ENCODE measurements at regions not wholly inside any gene's neighbourhood (a gene's known extent, or its start where the extent isn't known, plus 50 kb on each side); places are given as distances from the start of the nearest gene placed in this dataset.

DNA sequence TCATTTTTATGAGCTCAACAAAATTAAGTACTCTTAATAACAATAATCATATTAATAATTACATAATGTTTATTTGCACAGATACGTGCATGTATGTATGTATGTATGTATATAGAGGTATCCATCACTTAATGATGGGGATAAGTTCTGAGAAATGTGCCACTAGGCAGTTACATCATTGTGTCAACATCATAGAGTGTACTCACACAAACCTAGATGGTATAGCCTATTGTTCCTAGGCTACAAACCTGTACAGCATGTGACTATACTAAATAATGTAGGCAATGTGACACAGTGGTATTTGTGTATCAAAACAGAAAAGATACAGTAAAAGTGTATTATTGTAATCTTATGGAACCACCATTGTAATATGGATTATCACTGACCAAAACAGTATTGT lies 874.7 kb upstream of the GBE1 start:
- no CpG with 5 or more reads among the region's 1 CpG for WGBS (ENCODE audit: extremely low coverage, insufficient coverage, insufficient read length)
- Histone ChIP-seq H3K4me3 (ENCODE audit: low read depth, low read length) (no peak overlapping the region), H3K9me3 (ENCODE audit: insufficient read depth, low read depth, low read length) (peaks cover 2% of the 10 kb centered on the region), H3K9ac (ENCODE audit: low read length) (no peak overlapping the region), H3K27ac (ENCODE audit: low read depth, low read length) (no peak overlapping the region), H2AK5ac (ENCODE audit: low read length) (no peak overlapping the region), H3K79me2 (ENCODE audit: control insufficient read depth, insufficient read depth, low read length, poor library complexity) (no peaks in the 10 kb centered on the region), H3K27me3 (ENCODE audit: insufficient read depth, low read length) (no peaks in the 10 kb centered on the region), H2BK5ac (ENCODE audit: low read depth, low read length, poor library complexity) (no peak overlapping the region), H2BK12ac (ENCODE audit: low read length) (no peak overlapping the region), H3K79me1 (ENCODE audit: low read length) (no peaks in the 10 kb centered on the region), H3K4ac (ENCODE audit: low read depth, low read length) (no peak overlapping the region), H3K14ac (ENCODE audit: low read length) (no peak overlapping the region), H3K18ac (ENCODE audit: low read length) (no peak overlapping the region), H3K23ac (ENCODE audit: low read length) (no peak overlapping the region), H4K8ac (ENCODE audit: low read depth, low read length) (no peak overlapping the region), H4K12ac (ENCODE audit: low read depth, low read length) (no peak overlapping the region), H2AFZ (ENCODE audit: insufficient read depth, low read length, poor library complexity) (no peak overlapping the region), H3K4me1 (ENCODE audit: control insufficient read depth in 1 of 2, insufficient read depth in 2 of 2, low read length in 2 of 2) (no peaks in the 10 kb centered on the region), H4K91ac (ENCODE audit: low read depth, low read length) (no peak overlapping the region), H2BK120ac (ENCODE audit: insufficient read depth, low read length, poor library complexity) (no peak overlapping the region), H3K36me3 (ENCODE audit: control insufficient read depth in 1 of 2, insufficient read depth in 2 of 2, low read length in 2 of 2) (no peaks in the 10 kb centered on the region), H3K4me2 (ENCODE audit: low read length) (no peak overlapping the region)
- DNase-seq, result no peak

DNA sequence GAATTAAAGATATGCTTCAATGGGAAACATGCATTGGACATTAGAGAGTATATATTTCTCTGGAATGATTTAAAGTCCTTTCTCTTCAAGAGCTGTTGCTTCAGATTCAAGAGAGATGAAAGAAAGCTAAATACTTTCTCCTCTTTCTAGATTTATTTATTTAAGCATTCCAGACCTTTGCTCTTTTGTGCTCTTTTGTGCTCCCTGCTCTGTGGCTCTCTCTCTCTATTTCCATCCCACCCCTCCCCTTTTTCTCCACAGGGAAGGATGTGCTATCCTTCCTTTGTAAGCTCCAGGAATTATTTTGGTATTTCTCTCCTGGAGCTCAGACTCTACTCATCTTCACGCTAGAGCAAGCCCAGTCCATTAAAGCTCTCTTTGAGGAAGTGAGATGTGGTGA lies 871.9 kb upstream of the GBE1 start:
- no peak overlapping the region for H2BK5ac ChIP-seq (ENCODE audit: low read depth, low read length, poor library complexity)
- H2AK5ac ChIP-seq (ENCODE audit: low read length), result no peak overlapping the region
- H3K4me2 ChIP-seq (ENCODE audit: low read length), result no peak overlapping the region
- no peaks in the 10 kb centered on the region for H3K79me2 ChIP-seq (ENCODE audit: control insufficient read depth, insufficient read depth, low read length, poor library complexity)
- H3K36me3 ChIP-seq (ENCODE audit: control insufficient read depth in 1 of 2, insufficient read depth in 2 of 2, low read length in 2 of 2), result no peaks in the 10 kb centered on the region
- H3K23ac ChIP-seq (ENCODE audit: low read length), result no peak overlapping the region
- no peaks in the 10 kb centered on the region for H3K79me1 ChIP-seq (ENCODE audit: low read length)
- H2BK120ac ChIP-seq (ENCODE audit: insufficient read depth, low read length, poor library complexity), result no peak overlapping the region
- H3K9ac ChIP-seq (ENCODE audit: low read length), result no peak overlapping the region
- H3K4me3 ChIP-seq (ENCODE audit: low read depth, low read length), result no peak overlapping the region
- no peak overlapping the region for H4K91ac ChIP-seq (ENCODE audit: low read depth, low read length)
- no peak overlapping the region for H3K4ac ChIP-seq (ENCODE audit: low read depth, low read length)
- no peaks in the 10 kb centered on the region for H3K9me3 ChIP-seq (ENCODE audit: insufficient read depth, low read depth, low read length)
- no peak overlapping the region for H4K8ac ChIP-seq (ENCODE audit: low read depth, low read length)
- H4K12ac ChIP-seq (ENCODE audit: low read depth, low read length), result no peak overlapping the region
- no peak overlapping the region for H3K14ac ChIP-seq (ENCODE audit: low read length)
- WGBS (ENCODE audit: extremely low coverage, insufficient coverage, insufficient read length), result no CpG with 5 or more reads among the region's 1 CpG
- no peak overlapping the region for H3K27ac ChIP-seq (ENCODE audit: low read depth, low read length)
- H2BK12ac ChIP-seq (ENCODE audit: low read length), result no peak overlapping the region
- no peak for DNase-seq
- H3K27me3 ChIP-seq (ENCODE audit: insufficient read depth, low read length), result no peaks in the 10 kb centered on the region
- no peaks in the 10 kb centered on the region for H3K4me1 ChIP-seq (ENCODE audit: control insufficient read depth in 1 of 2, insufficient read depth in 2 of 2, low read length in 2 of 2)
- H2AFZ ChIP-seq (ENCODE audit: insufficient read depth, low read length, poor library complexity), result no peak overlapping the region
- H3K18ac ChIP-seq (ENCODE audit: low read length), result no peak overlapping the region

- H3K23ac ChIP-seq (ENCODE audit: low read length), result no peak overlapping the region
- DNase-seq, result no peak
- H3K18ac ChIP-seq (ENCODE audit: low read length), result no peak overlapping the region
- no peak overlapping the region for H2BK12ac ChIP-seq (ENCODE audit: low read length)
- WGBS (ENCODE audit: extremely low coverage, insufficient coverage, insufficient read length), result no CpG with 5 or more reads among the region's 3 CpGs
- no peaks in the 10 kb centered on the region for H3K79me1 ChIP-seq (ENCODE audit: low read length)
- no peaks in the 10 kb centered on the region for H3K36me3 ChIP-seq (ENCODE audit: control insufficient read depth in 1 of 2, insufficient read depth in 2 of 2, low read length in 2 of 2)
- H3K9me3 ChIP-seq (ENCODE audit: insufficient read depth, low read depth, low read length), result no peaks in the 10 kb centered on the region
- no peak overlapping the region for H2AFZ ChIP-seq (ENCODE audit: insufficient read depth, low read length, poor library complexity)
- H3K14ac ChIP-seq (ENCODE audit: low read length), result no peak overlapping the region
- no peak overlapping the region for H2BK120ac ChIP-seq (ENCODE audit: insufficient read depth, low read length, poor library complexity)
- H3K4me2 ChIP-seq (ENCODE audit: low read length), result no peak overlapping the region
- no peaks in the 10 kb centered on the region for H3K4me1 ChIP-seq (ENCODE audit: control insufficient read depth in 1 of 2, insufficient read depth in 2 of 2, low read length in 2 of 2)
- H3K4me3 ChIP-seq (ENCODE audit: low read depth, low read length), result no peak overlapping the region
- no peak overlapping the region for H3K4ac ChIP-seq (ENCODE audit: low read depth, low read length)
- no peak overlapping the region for H3K9ac ChIP-seq (ENCODE audit: low read length)
- no peaks in the 10 kb centered on the region for H3K79me2 ChIP-seq (ENCODE audit: control insufficient read depth, insufficient read depth, low read length, poor library complexity)
- no peak overlapping the region for H2AK5ac ChIP-seq (ENCODE audit: low read length)
- H4K8ac ChIP-seq (ENCODE audit: low read depth, low read length), result no peak overlapping the region
- H3K27ac ChIP-seq (ENCODE audit: low read depth, low read length), result no peak overlapping the region
- no peak overlapping the region for H4K91ac ChIP-seq (ENCODE audit: low read depth, low read length)
- no peak overlapping the region for H2BK5ac ChIP-seq (ENCODE audit: low read depth, low read length, poor library complexity)
- no peaks in the 10 kb centered on the region for H3K27me3 ChIP-seq (ENCODE audit: insufficient read depth, low read length)
- H4K12ac ChIP-seq (ENCODE audit: low read depth, low read length), result no peak overlapping the region
Observed at GRCh38 chr3:82629937-82630336, 868.5 kb upstream of the GBE1 start.

GRCh38 chr3:82628385-82629014 lies 867.1 kb upstream of the GBE1 start:
- H3K9ac ChIP-seq (ENCODE audit: low read length), result no peak overlapping the region
- H3K14ac ChIP-seq (ENCODE audit: low read length), result no peak overlapping the region
- no CpG with 5 or more reads among the region's 4 CpGs for WGBS (ENCODE audit: extremely low coverage, insufficient coverage, insufficient read length)
- H3K36me3 ChIP-seq (ENCODE audit: control insufficient read depth in 1 of 2, insufficient read depth in 2 of 2, low read length in 2 of 2), result no peaks in the 10 kb centered on the region
- H2AK5ac ChIP-seq (ENCODE audit: low read length), result no peak overlapping the region
- H3K4me2 ChIP-seq (ENCODE audit: low read length), result no peak overlapping the region
- no peaks in the 10 kb centered on the region for H3K79me2 ChIP-seq (ENCODE audit: control insufficient read depth, insufficient read depth, low read length, poor library complexity)
- no peak overlapping the region for H4K12ac ChIP-seq (ENCODE audit: low read depth, low read length)
- H4K8ac ChIP-seq (ENCODE audit: low read depth, low read length), result no peak overlapping the region
- no peak overlapping the region for H2BK5ac ChIP-seq (ENCODE audit: low read depth, low read length, poor library complexity)
- H4K91ac ChIP-seq (ENCODE audit: low read depth, low read length), result no peak overlapping the region
- no peak overlapping the region for H2BK12ac ChIP-seq (ENCODE audit: low read length)
- no peaks in the 10 kb centered on the region for H3K4me1 ChIP-seq (ENCODE audit: control insufficient read depth in 1 of 2, insufficient read depth in 2 of 2, low read length in 2 of 2)
- H3K18ac ChIP-seq (ENCODE audit: low read length), result no peak overlapping the region
- no peak overlapping the region for H2BK120ac ChIP-seq (ENCODE audit: insufficient read depth, low read length, poor library complexity)
- no peak overlapping the region for H2AFZ ChIP-seq (ENCODE audit: insufficient read depth, low read length, poor library complexity)
- peaks cover 1% of the 10 kb centered on the region for H3K9me3 ChIP-seq (ENCODE audit: insufficient read depth, low read depth, low read length)
- no peaks in the 10 kb centered on the region for H3K79me1 ChIP-seq (ENCODE audit: low read length)
- H3K27ac ChIP-seq (ENCODE audit: low read depth, low read length), result no peak overlapping the region
- no peak overlapping the region for H3K23ac ChIP-seq (ENCODE audit: low read length)
- no peak for DNase-seq
- H3K4me3 ChIP-seq (ENCODE audit: low read depth, low read length), result no peak overlapping the region
- H3K4ac ChIP-seq (ENCODE audit: low read depth, low read length), result no peak overlapping the region
- H3K27me3 ChIP-seq (ENCODE audit: insufficient read depth, low read length), result no peaks in the 10 kb centered on the region

All from trophoblast cell (in vitro differentiated cells and primary cell).